GM19035 (cell line): ENCODE measurements at regions not wholly inside any gene's neighbourhood (a gene's known extent, or its start where the extent isn't known, plus 50 kb on each side); places are given as distances from the start of the nearest gene placed in this dataset.
"Not testable (repeated sequence)": the region's sequence is repeated elsewhere in the genome, so short reads cannot be mapped to it uniquely, and the experiment has no call there.

Source experiments
- ATAC-seq: cut with Tn5 transposase; IDR thresholded peaks from one replicate; pipeline ENCODE4 v1.9.1; 2021; ENCODE audit not compliant: unreplicated experiment

GRCh38 chr3:103297502-103297901 is 862.7 kb downstream of the ZPLD1 start:
- ATAC-seq: not testable (repeated sequence)

GRCh38 chr3:103306104-103306503 is 871.3 kb downstream of the ZPLD1 start:
- ATAC-seq: no peak

- no peak for ATAC-seq
Measured at GRCh38 chr3:103308921-103309320, 874.1 kb downstream of the ZPLD1 start.

GRCh38 chr3:103319912-103320311 is 885.1 kb downstream of the ZPLD1 start:
- ATAC-seq: no peak

- no peak for ATAC-seq
Measured at GRCh38 chr3:103337179-103337845, 902.5 kb downstream of the ZPLD1 start.

- no peak for ATAC-seq
Measured at GRCh38 chr3:103341078-103341606, 906.3 kb downstream of the ZPLD1 start.

- no peak for ATAC-seq
Measured at GRCh38 chr3:103342205-103342731, 907.5 kb downstream of the ZPLD1 start.

- no peak for ATAC-seq
Measured at GRCh38 chr3:103349760-103350159, 914.9 kb downstream of the ZPLD1 start.

- ATAC-seq: no peak
Measured at GRCh38 chr3:103365467-103365866, 930.7 kb downstream of the ZPLD1 start.

GRCh38 chr3:103367481-103367880 is 932.7 kb downstream of the ZPLD1 start:
- ATAC-seq: no peak

GRCh38 chr3:103371411-103371810 is 936.6 kb downstream of the ZPLD1 start:
- no peak for ATAC-seq

GRCh38 chr3:103372031-103372430 is 937.2 kb downstream of the ZPLD1 start:
- ATAC-seq: no peak

GRCh38 chr3:103380391-103380790 is 945.6 kb downstream of the ZPLD1 start:
- ATAC-seq: no peak

GRCh38 chr3:103381296-103382079 is 946.7 kb downstream of the ZPLD1 start:
- ATAC-seq: no peak

GRCh38 chr3:103385961-103386656 is 951.3 kb downstream of the ZPLD1 start:
- ATAC-seq: no peak

GRCh38 chr3:103388214-103388613 is 953.4 kb downstream of the ZPLD1 start:
- no peak for ATAC-seq

GRCh38 chr3:103389356-103389755 is 954.5 kb downstream of the ZPLD1 start:
- ATAC-seq: no peak

- ATAC-seq: no peak
Measured at GRCh38 chr3:103393395-103394186, 958.8 kb downstream of the ZPLD1 start.

GRCh38 chr3:103403191-103403590 is 968.4 kb downstream of the ZPLD1 start:
- ATAC-seq: no peak

- no peak for ATAC-seq
Measured at GRCh38 chr3:103406320-103406850, 971.6 kb downstream of the ZPLD1 start.
